ENCODE measurements at regions not wholly inside any gene's neighbourhood (a gene's known extent, or its start where the extent isn't known, plus 50 kb on each side); places are given as distances from the start of the nearest gene placed in this dataset.

DNA sequence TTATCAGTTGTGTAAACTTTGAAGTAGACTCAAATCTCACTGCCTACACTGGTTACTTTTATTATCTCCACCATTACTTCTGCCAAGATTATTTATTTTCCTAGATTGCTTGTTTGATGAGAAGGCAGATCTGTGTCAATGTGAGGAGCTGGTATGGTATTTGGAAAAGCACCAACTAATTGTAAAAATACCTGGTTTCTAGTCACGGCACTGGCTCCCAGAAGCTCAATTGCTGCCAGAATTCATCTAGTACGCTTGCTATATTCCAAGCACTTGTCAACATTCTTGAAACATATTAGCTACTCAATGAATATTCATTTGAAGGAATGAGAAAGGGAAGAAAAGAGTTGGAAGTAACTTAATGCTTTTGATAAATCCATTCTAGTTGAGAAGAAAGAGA lies 1376.8 kb upstream of the ADGRL3 start:
- no peaks in the 10 kb centered on the region for H3K4me1 ChIP-seq (replicated peaks)
- H3K36me3 ChIP-seq, result no peaks in the 10 kb centered on the region
- no peaks in the 10 kb centered on the region for H3K27me3 ChIP-seq (replicated peaks)
- DNase-seq (ENCODE audit: low read depth in 1 of 2, low spot score in 2 of 2), result no peak
- no peak overlapping the region for H3K4me3 ChIP-seq
- H3K27ac ChIP-seq, result no peak overlapping the region
- no peaks in the 10 kb centered on the region for H3K9me3 ChIP-seq (replicated peaks)

- DNase-seq (ENCODE audit: low read depth in 1 of 2, low spot score in 2 of 2), result no peak
- Histone ChIP-seq H3K27me3 (replicated peaks) (no peaks in the 10 kb centered on the region), H3K9me3 (replicated peaks) (no peaks in the 10 kb centered on the region), H3K4me1 (replicated peaks) (no peaks in the 10 kb centered on the region), H3K4me3 (no peak overlapping the region), H3K27ac (no peak overlapping the region), H3K36me3 (no peaks in the 10 kb centered on the region)
Measured at GRCh38 chr4:59825104-59825503, 1375.0 kb upstream of the ADGRL3 start.

GRCh38 chr4:59831746-59832145 lies 1368.4 kb upstream of the ADGRL3 start:
- no peak overlapping the region for H3K4me3 ChIP-seq
- no peaks in the 10 kb centered on the region for H3K27me3 ChIP-seq (replicated peaks)
- H3K4me1 ChIP-seq (replicated peaks), result no peaks in the 10 kb centered on the region
- no peaks in the 10 kb centered on the region for H3K9me3 ChIP-seq (replicated peaks)
- no peak for DNase-seq (ENCODE audit: low read depth in 1 of 2, low spot score in 2 of 2)
- no peak overlapping the region for H3K27ac ChIP-seq
- H3K36me3 ChIP-seq, result no peaks in the 10 kb centered on the region

DNA sequence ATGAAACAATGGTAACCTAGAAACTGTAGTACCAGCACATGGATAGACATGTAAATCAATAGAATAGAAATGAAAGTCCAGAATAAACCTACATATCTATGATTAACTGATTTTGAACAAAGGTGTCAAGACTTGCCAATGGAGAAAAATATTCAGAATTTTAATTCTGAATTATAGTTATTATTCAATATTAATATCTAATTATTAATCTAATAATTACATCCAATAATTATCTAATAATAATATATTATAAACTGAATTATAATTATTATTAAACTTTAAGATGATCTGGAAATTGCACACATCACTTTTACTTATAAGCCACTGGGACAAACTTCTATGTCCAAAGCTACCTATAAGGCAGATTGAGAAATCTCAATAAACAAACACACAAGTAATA lies 1365.2 kb upstream of the ADGRL3 start:
- no peak overlapping the region for H3K4me3 ChIP-seq
- no peaks in the 10 kb centered on the region for H3K9me3 ChIP-seq (replicated peaks)
- no peak for DNase-seq (ENCODE audit: low read depth in 1 of 2, low spot score in 2 of 2)
- H3K27me3 ChIP-seq (replicated peaks), result no peaks in the 10 kb centered on the region
- no peaks in the 10 kb centered on the region for H3K4me1 ChIP-seq (replicated peaks)
- no peaks in the 10 kb centered on the region for H3K36me3 ChIP-seq
- no peak overlapping the region for H3K27ac ChIP-seq

GRCh38 chr4:59837751-59838150 lies 1362.4 kb upstream of the ADGRL3 start:
- H3K4me1 ChIP-seq (replicated peaks), result no peaks in the 10 kb centered on the region
- DNase-seq (ENCODE audit: low read depth in 1 of 2, low spot score in 2 of 2), result no peak
- H3K36me3 ChIP-seq, result no peaks in the 10 kb centered on the region
- no peaks in the 10 kb centered on the region for H3K27me3 ChIP-seq (replicated peaks)
- H3K9me3 ChIP-seq (replicated peaks), result no peaks in the 10 kb centered on the region
- H3K27ac ChIP-seq, result no peak overlapping the region
- H3K4me3 ChIP-seq, result no peak overlapping the region

GRCh38 chr4:59838236-59838635 lies 1361.9 kb upstream of the ADGRL3 start:
- Histone ChIP-seq H3K27me3 (replicated peaks) (no peaks in the 10 kb centered on the region), H3K36me3 (no peaks in the 10 kb centered on the region), H3K4me1 (replicated peaks) (no peaks in the 10 kb centered on the region), H3K4me3 (no peak overlapping the region), H3K9me3 (replicated peaks) (no peaks in the 10 kb centered on the region), H3K27ac (no peak overlapping the region)
- DNase-seq (ENCODE audit: low read depth in 1 of 2, low spot score in 2 of 2), result no peak

- no peak for DNase-seq (ENCODE audit: low read depth in 1 of 2, low spot score in 2 of 2)
- Histone ChIP-seq H3K4me3 (no peak overlapping the region), H3K9me3 (replicated peaks) (no peaks in the 10 kb centered on the region), H3K27ac (no peak overlapping the region), H3K36me3 (no peaks in the 10 kb centered on the region), H3K27me3 (replicated peaks) (no peaks in the 10 kb centered on the region), H3K4me1 (replicated peaks) (no peaks in the 10 kb centered on the region)
Measured at GRCh38 chr4:59841698-59842097, 1358.4 kb upstream of the ADGRL3 start.

GRCh38 chr4:59848457-59848856 lies 1351.7 kb upstream of the ADGRL3 start:
- Histone ChIP-seq H3K9me3 (replicated peaks) (no peaks in the 10 kb centered on the region), H3K27ac (no peak overlapping the region), H3K4me1 (replicated peaks) (no peaks in the 10 kb centered on the region), H3K27me3 (replicated peaks) (no peaks in the 10 kb centered on the region), H3K36me3 (no peaks in the 10 kb centered on the region), H3K4me3 (no peak overlapping the region)
- no peak for DNase-seq (ENCODE audit: low read depth in 1 of 2, low spot score in 2 of 2)

DNA sequence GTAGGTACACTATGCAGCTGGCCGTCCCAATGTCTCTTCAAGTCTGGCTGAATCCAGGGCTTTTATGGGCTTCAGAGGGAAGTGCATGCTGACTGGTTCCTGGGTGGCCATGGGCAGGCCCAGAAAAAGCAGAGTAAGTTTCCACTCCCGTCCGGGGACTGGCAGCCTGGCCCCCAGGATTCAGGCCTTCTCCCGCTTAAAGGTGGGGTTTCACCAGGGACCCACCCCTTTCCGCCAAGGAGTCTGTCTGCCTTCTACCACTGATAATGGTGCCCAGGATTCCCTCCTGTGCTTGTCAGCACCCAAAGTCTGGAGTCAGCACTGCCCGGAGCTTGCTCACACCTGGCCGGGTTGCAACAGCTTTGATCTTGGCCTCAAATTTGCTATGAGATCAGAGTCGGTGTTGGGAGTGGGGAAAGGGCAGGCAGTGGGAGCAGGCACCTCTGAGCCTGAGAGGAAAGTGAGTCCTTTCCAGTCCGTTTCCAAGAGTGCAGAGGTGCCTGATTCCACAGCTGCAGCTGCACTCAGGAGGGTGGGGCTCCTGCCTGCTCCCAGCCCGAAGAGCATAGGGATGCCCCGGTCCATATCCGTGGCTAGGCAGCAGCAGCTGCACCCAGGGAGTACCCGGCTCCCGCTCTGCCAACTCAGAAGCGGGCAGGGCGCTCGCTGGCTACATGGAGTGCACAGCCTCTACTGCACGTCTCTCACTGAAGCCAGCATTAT lies 1344.3 kb upstream of the ADGRL3 start:
- Histone ChIP-seq H3K4me1 (replicated peaks) (no peaks in the 10 kb centered on the region), H3K36me3 (no peaks in the 10 kb centered on the region), H3K27me3 (replicated peaks) (no peaks in the 10 kb centered on the region), H3K9me3 (replicated peaks) (no peaks in the 10 kb centered on the region), H3K4me3 (no peak overlapping the region), H3K27ac (no peak overlapping the region)
- DNase-seq (ENCODE audit: low read depth in 1 of 2, low spot score in 2 of 2), result no peak

GRCh38 chr4:59869056-59869455 lies 1331.1 kb upstream of the ADGRL3 start:
- no peak overlapping the region for H3K4me3 ChIP-seq
- H3K36me3 ChIP-seq, result no peaks in the 10 kb centered on the region
- DNase-seq (ENCODE audit: low read depth in 1 of 2, low spot score in 2 of 2), result no peak
- no peaks in the 10 kb centered on the region for H3K4me1 ChIP-seq (replicated peaks)
- no peak overlapping the region for H3K27ac ChIP-seq
- H3K9me3 ChIP-seq (replicated peaks), result no peaks in the 10 kb centered on the region
- no peaks in the 10 kb centered on the region for H3K27me3 ChIP-seq (replicated peaks)

GRCh38 chr4:59869559-59869958 lies 1330.6 kb upstream of the ADGRL3 start:
- Histone ChIP-seq H3K4me3 (no peak overlapping the region), H3K9me3 (replicated peaks) (no peaks in the 10 kb centered on the region), H3K36me3 (no peaks in the 10 kb centered on the region), H3K4me1 (replicated peaks) (no peaks in the 10 kb centered on the region), H3K27me3 (replicated peaks) (no peaks in the 10 kb centered on the region), H3K27ac (no peak overlapping the region)
- DNase-seq (ENCODE audit: low read depth in 1 of 2, low spot score in 2 of 2), result no peak

DNA sequence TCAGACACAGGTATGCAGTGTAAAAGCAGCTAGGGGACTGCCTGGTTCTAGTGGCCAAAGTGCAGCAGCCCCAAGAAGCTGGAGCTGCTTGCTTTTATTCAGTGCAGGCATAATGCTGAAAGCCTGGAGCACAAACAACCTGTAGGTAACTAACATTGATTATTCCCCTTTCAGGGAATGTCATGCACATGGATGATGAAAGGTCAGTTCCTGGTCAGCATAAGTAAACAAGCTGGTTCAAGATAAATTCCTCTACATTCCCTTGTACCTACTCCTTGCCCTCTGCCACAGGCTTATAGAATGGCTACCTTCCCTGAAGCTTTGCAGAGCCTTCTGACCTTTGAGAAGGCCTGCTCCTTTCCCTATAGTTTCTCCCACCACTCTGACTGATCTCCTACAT lies 1318.5 kb upstream of the ADGRL3 start:
- H3K9me3 ChIP-seq (replicated peaks), result peaks cover 2% of the 10 kb centered on the region; the same call in 1 of the 2 replicates
- no peak overlapping the region for H3K27ac ChIP-seq
- H3K36me3 ChIP-seq, result no peaks in the 10 kb centered on the region
- DNase-seq (ENCODE audit: low read depth in 1 of 2, low spot score in 2 of 2), result no peak
- H3K4me1 ChIP-seq (replicated peaks), result no peaks in the 10 kb centered on the region
- H3K27me3 ChIP-seq (replicated peaks), result 0 out of 2 replicates have a peak, but pooled peaks cover 3% of the 10 kb centered on the region
- no peak overlapping the region for H3K4me3 ChIP-seq

DNA sequence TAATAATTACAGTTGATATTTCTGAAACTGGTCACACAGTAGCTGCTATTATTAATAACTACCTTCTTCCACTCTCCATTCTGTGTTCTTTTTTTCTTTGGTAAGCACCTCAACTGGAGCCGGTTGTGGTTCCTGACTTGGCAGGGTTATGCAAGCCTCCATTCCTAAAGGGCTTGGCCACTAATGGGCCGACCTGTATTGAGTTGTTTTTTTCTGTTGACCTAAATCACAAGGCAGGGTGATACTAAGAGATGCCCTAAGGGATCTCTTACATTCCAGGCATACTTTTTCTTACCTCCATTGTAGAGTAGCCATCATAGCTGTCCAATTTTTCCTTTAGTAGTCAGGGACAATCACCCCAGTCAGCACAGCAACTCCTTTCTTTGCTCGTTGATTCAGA lies 1295.8 kb upstream of the ADGRL3 start:
- Histone ChIP-seq H3K9me3 (replicated peaks) (no peaks in the 10 kb centered on the region), H3K36me3 (no peaks in the 10 kb centered on the region), H3K4me1 (replicated peaks) (no peaks in the 10 kb centered on the region), H3K27ac (no peak overlapping the region), H3K4me3 (no peak overlapping the region), H3K27me3 (replicated peaks) (no peaks in the 10 kb centered on the region)
- no peak for DNase-seq (ENCODE audit: low read depth in 1 of 2, low spot score in 2 of 2)

- H3K9me3 ChIP-seq (replicated peaks), result no peaks in the 10 kb centered on the region
- no peaks in the 10 kb centered on the region for H3K36me3 ChIP-seq
- H3K4me3 ChIP-seq, result no peak overlapping the region
- H3K27ac ChIP-seq, result no peak overlapping the region
- no peak for DNase-seq (ENCODE audit: low read depth in 1 of 2, low spot score in 2 of 2)
- H3K4me1 ChIP-seq (replicated peaks), result no peaks in the 10 kb centered on the region
- no peaks in the 10 kb centered on the region for H3K27me3 ChIP-seq (replicated peaks)
Measured at GRCh38 chr4:59920416-59920815, 1279.7 kb upstream of the ADGRL3 start.

- no peak for DNase-seq (ENCODE audit: low read depth in 1 of 2, low spot score in 2 of 2)
- Histone ChIP-seq H3K27ac (no peak overlapping the region), H3K27me3 (replicated peaks) (no peaks in the 10 kb centered on the region), H3K9me3 (replicated peaks) (no peaks in the 10 kb centered on the region), H3K4me3 (no peak overlapping the region), H3K4me1 (replicated peaks) (no peaks in the 10 kb centered on the region), H3K36me3 (no peaks in the 10 kb centered on the region)
Measured at GRCh38 chr4:59925290-59925689, 1274.8 kb upstream of the ADGRL3 start.
